DND-41 (cell line): ENCODE measurements at regions not wholly inside any gene's neighbourhood (a gene's known extent, or its start where the extent isn't known, plus 50 kb on each side); places are given as distances from the start of the nearest gene placed in this dataset.

Experiments used
- EZH2 ChIP-seq: IDR thresholded peaks from 3 replicates; pipeline ENCODE4 v1.6.1; 2012; ENCODE audit warnings: borderline replicate concordance, low read depth, mild to moderate bottlenecking, moderate library complexity, low read length, inconsistent platforms; ENCODE audit not compliant: severe bottlenecking
- TF ChIP-seq, protein P1 (sequence below): IDR thresholded peaks from 2 replicates; pipeline ENCODE4 v1.5.1; 2012; ENCODE audit warnings: borderline replicate concordance, low read length, moderate library complexity, mild to moderate bottlenecking; ENCODE audit not compliant: poor library complexity, severe bottlenecking; ENCODE audit errors: extremely low read depth

DNA sequence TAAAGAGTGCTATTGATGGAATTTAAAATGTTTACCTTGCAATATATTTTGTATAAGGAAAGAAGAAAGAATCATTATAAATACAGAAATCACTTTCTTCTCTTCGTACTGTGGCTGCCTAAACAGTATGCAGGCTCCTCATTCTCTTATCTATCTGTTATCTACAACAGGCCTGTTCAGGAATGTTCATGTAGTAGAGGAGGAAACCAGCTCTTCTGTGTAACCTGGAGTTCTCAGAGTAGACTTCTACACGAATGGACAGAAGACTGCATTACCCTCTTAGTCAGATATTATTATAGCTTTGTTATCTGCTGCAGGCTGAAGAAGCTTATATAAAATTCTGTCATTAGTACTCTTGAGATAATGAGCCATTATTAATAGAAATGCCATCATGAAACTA lies 1225.9 kb upstream of the CNTN5 start:
- TF ChIP-seq, protein P1, sequence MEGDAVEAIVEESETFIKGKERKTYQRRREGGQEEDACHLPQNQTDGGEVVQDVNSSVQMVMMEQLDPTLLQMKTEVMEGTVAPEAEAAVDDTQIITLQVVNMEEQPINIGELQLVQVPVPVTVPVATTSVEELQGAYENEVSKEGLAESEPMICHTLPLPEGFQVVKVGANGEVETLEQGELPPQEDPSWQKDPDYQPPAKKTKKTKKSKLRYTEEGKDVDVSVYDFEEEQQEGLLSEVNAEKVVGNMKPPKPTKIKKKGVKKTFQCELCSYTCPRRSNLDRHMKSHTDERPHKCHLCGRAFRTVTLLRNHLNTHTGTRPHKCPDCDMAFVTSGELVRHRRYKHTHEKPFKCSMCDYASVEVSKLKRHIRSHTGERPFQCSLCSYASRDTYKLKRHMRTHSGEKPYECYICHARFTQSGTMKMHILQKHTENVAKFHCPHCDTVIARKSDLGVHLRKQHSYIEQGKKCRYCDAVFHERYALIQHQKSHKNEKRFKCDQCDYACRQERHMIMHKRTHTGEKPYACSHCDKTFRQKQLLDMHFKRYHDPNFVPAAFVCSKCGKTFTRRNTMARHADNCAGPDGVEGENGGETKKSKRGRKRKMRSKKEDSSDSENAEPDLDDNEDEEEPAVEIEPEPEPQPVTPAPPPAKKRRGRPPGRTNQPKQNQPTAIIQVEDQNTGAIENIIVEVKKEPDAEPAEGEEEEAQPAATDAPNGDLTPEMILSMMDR = no peak
- TF ChIP-seq EZH2 = no peak
